GM06990 (cell line): ENCODE measurements at regions not wholly inside any gene's neighbourhood (a gene's known extent, or its start where the extent isn't known, plus 50 kb on each side); places are given as distances from the start of the nearest gene placed in this dataset.
"Not testable (repeated sequence)": the region's sequence is repeated elsewhere in the genome, so short reads cannot be mapped to it uniquely, and the experiment has no call there.

Experiments
- DNase-seq: peaks from one replicate; pipeline ENCODE4 v3.0.0-alpha.2; 2011; ENCODE audit not compliant: insufficient read length; ENCODE audit errors: extremely low read depth
- H3K27me3 ChIP-seq: replicated peaks from 2 replicates; pipeline ENCODE4 v1.6.0; 2011; ENCODE audit warnings: low read length; ENCODE audit not compliant: control insufficient read depth, insufficient read depth
- H3K36me3 ChIP-seq: 2 replicates; pipeline ENCODE4 v1.5.1; 2011; ENCODE audit warnings: low read length; ENCODE audit not compliant: control insufficient read depth, insufficient read depth
- H3K4me3 ChIP-seq: replicated peaks from 2 replicates; pipeline ENCODE4 v1.5.1; 2011; ENCODE audit warnings: low read depth, mild to moderate bottlenecking, control low read depth, low read length
- TF ChIP-seq, protein P1 (sequence below): IDR thresholded peaks from 2 replicates; pipeline ENCODE4 v1.5.1; 2011; ENCODE audit warnings: low read length, control low read depth, mild to moderate bottlenecking, inconsistent platforms; ENCODE audit not compliant: insufficient read depth, poor library complexity, severe bottlenecking

DNA sequence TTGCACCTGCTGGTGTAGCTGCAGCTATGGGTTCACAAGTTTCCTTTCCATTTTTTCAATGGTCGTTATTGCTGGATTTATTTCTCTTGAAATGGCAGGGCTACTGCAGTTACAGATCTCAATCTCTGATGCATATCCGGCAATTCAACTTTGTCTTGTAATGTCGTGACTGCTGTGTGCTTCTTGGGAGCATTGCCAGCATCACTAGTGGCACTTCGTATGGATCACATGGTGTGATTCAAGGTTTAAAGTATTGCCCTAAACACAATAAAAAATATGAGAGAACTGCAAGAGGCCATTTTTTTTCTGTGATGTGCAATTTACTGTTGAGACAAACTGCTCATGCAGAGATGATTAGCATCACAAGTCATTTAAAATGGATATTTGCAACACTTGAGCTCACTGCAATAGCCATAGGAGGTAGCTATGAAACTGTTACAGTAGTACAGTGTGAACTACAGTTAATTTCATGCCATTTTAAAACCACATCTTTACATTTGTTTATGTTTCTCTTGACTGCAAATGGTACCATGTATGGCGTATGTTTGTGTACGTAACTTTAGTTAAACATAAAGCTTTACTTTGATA is 217.4 kb upstream of the PDE3A start:
- DNase-seq, result no peak
- no peaks in the 10 kb centered on the region for H3K27me3 ChIP-seq
- TF ChIP-seq, protein P1, sequence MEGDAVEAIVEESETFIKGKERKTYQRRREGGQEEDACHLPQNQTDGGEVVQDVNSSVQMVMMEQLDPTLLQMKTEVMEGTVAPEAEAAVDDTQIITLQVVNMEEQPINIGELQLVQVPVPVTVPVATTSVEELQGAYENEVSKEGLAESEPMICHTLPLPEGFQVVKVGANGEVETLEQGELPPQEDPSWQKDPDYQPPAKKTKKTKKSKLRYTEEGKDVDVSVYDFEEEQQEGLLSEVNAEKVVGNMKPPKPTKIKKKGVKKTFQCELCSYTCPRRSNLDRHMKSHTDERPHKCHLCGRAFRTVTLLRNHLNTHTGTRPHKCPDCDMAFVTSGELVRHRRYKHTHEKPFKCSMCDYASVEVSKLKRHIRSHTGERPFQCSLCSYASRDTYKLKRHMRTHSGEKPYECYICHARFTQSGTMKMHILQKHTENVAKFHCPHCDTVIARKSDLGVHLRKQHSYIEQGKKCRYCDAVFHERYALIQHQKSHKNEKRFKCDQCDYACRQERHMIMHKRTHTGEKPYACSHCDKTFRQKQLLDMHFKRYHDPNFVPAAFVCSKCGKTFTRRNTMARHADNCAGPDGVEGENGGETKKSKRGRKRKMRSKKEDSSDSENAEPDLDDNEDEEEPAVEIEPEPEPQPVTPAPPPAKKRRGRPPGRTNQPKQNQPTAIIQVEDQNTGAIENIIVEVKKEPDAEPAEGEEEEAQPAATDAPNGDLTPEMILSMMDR, result no peak
- H3K36me3 ChIP-seq, result no peaks in the 10 kb centered on the region
- H3K4me3 ChIP-seq, result no peak overlapping the region

- TF ChIP-seq, protein P1, result no peak
- DNase-seq, result no peak
- Histone ChIP-seq H3K4me3 (no peak overlapping the region), H3K36me3 (no peaks in the 10 kb centered on the region), H3K27me3 (no peaks in the 10 kb centered on the region)
Observed at GRCh38 chr12:20154052-20154451, 214.3 kb upstream of the PDE3A start.

DNA sequence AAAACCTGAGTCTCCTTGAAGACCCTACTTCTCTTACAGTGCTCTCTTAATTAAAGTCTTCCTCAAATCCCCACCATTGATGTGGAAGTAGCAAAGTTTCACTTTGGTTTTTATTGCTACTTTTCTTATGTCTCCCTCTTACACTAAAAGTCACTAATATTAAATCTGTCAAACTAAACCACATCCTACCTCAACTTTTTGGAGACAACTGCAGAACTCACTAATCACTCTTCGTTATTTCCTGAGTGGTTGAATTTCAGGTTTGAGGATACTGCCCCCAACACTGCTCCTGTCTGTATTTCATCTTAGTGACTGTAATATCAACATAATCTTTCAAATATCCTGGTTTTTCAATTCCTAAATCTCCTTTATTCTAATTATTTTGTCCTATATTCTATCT is 213.0 kb upstream of the PDE3A start:
- TF ChIP-seq, protein P1, result no peak
- Histone ChIP-seq H3K27me3 (no peaks in the 10 kb centered on the region), H3K4me3 (no peak overlapping the region), H3K36me3 (no peaks in the 10 kb centered on the region)
- DNase-seq, result no peak

- not testable (repeated sequence) for H3K36me3 ChIP-seq, H3K27me3 ChIP-seq, DNase-seq, H3K4me3 ChIP-seq
Observed at GRCh38 chr12:20160899-20161298, 207.4 kb upstream of the PDE3A start.

- no peak overlapping the region for H3K4me3 ChIP-seq
- no peak for DNase-seq
- H3K27me3 ChIP-seq, result no peaks in the 10 kb centered on the region
- H3K36me3 ChIP-seq, result no peaks in the 10 kb centered on the region
- TF ChIP-seq, protein P1, result no peak
Observed at GRCh38 chr12:20174528-20175175, 193.7 kb upstream of the PDE3A start.

GRCh38 chr12:20175704-20176388 is 192.5 kb upstream of the PDE3A start:
- H3K4me3 ChIP-seq, result no peak overlapping the region
- no peak for DNase-seq
- TF ChIP-seq, protein P1, result no peak
- H3K36me3 ChIP-seq, result no peaks in the 10 kb centered on the region
- no peaks in the 10 kb centered on the region for H3K27me3 ChIP-seq
